HepG2 (cell line): ENCODE measurements at regions not wholly inside any gene's neighbourhood (a gene's known extent, or its start where the extent isn't known, plus 50 kb on each side); places are given as distances from the start of the nearest gene placed in this dataset.

Source experiments
- ARID2 ChIP-seq: sonication (generic); formaldehyde crosslinking; IDR thresholded peaks from 2 replicates; pipeline ENCODE4 v1.8.1; 2022; ENCODE audit warnings: mild to moderate bottlenecking, missing genetic modification reagents, borderline replicate concordance
- DMAP1 ChIP-seq: IDR thresholded peaks from 2 replicates; pipeline ENCODE4 v1.6.1; 2016
- DPF2 ChIP-seq: sonication (generic); formaldehyde crosslinking; IDR thresholded peaks from 2 replicates; pipeline ENCODE4 v1.4.0; 2020; ENCODE audit warnings: mild to moderate bottlenecking, low read depth, missing genetic modification reagents, borderline replicate concordance
- HOXD1 ChIP-seq: sonication (generic); formaldehyde crosslinking; IDR thresholded peaks from 2 replicates; pipeline ENCODE4 v1.5.0; 2020; ENCODE audit warnings: missing genetic modification reagents
- KLF11 ChIP-seq: IDR thresholded peaks from 2 replicates; pipeline ENCODE4 v1.6.1; 2016; ENCODE audit warnings: missing compliant biosample characterization
- LBX2 ChIP-seq: sonication (generic); formaldehyde crosslinking; IDR thresholded peaks from 2 replicates; pipeline ENCODE4 v1.5.0; 2020; ENCODE audit warnings: missing genetic modification reagents, mild to moderate bottlenecking, borderline replicate concordance
- MLXIP ChIP-seq: sonication (generic); formaldehyde crosslinking; IDR thresholded peaks from 2 replicates; pipeline ENCODE4 v1.9.0; 2021; ENCODE audit warnings: missing genetic modification reagents, borderline replicate concordance
- NFKBIZ ChIP-seq: IDR thresholded peaks from 2 replicates; pipeline ENCODE4 v1.6.1; 2018; ENCODE audit warnings: missing genetic modification reagents, missing compliant biosample characterization
- STAT5B ChIP-seq: sonication (generic); formaldehyde crosslinking; IDR thresholded peaks from 2 replicates; pipeline ENCODE4 v1.4.0; 2020; ENCODE audit warnings: missing genetic modification reagents
- TBL1XR1 ChIP-seq: fragments of 150-350 bp; IDR thresholded peaks from 2 replicates; pipeline ENCODE4 v1.6.1; 2014; ENCODE audit warnings: borderline replicate concordance, low read length; ENCODE audit not compliant: partially characterized antibody
- THYN1 ChIP-seq: sonication (generic); formaldehyde crosslinking; IDR thresholded peaks from 2 replicates; pipeline ENCODE4 v1.8.1; 2023; ENCODE audit warnings: low read depth, mild to moderate bottlenecking, moderate library complexity, missing genetic modification reagents, borderline replicate concordance
- U2AF2 ChIP-seq: fragments of 200-400 bp; formaldehyde crosslinking; IDR thresholded peaks from 2 replicates; pipeline ENCODE4 v1.6.1; 2017; ENCODE audit warnings: low read depth, mild to moderate bottlenecking, low read length
- ZNF292 ChIP-seq: sonication (generic); formaldehyde crosslinking; IDR thresholded peaks from 2 replicates; pipeline ENCODE4 v1.8.1; 2022; ENCODE audit warnings: mild to moderate bottlenecking, low read depth, missing genetic modification reagents, borderline replicate concordance
- ZNF3 ChIP-seq: IDR thresholded peaks from 2 replicates; pipeline ENCODE4 v1.7.0; 2017; ENCODE audit warnings: inconsistent platforms
- ZNF501 ChIP-seq: sonication (generic); formaldehyde crosslinking; IDR thresholded peaks from 2 replicates; pipeline ENCODE4 v1.5.1; 2020; ENCODE audit warnings: mild to moderate bottlenecking, moderate library complexity, missing genetic modification reagents
- ZNF562 ChIP-seq: sonication (generic); formaldehyde crosslinking; IDR thresholded peaks from 2 replicates; pipeline ENCODE4 v1.8.0; 2022; ENCODE audit warnings: missing genetic modification reagents, borderline replicate concordance
- ZNF576 ChIP-seq: sonication (generic); formaldehyde crosslinking; IDR thresholded peaks from 2 replicates; pipeline ENCODE4 v1.4.0; 2020; ENCODE audit warnings: mild to moderate bottlenecking, missing genetic modification reagents
- ZNF646 ChIP-seq: sonication (generic); formaldehyde crosslinking; IDR thresholded peaks from 2 replicates; pipeline ENCODE4 v1.9.0; 2021; ENCODE audit warnings: mild to moderate bottlenecking, missing genetic modification reagents
- ZZZ3 ChIP-seq: sonication (generic); formaldehyde crosslinking; IDR thresholded peaks from 2 replicates; pipeline ENCODE4 v1.4.0; 2020; ENCODE audit warnings: missing genetic modification reagents, mild to moderate bottlenecking, borderline replicate concordance
- TF ChIP-seq, protein P1 (sequence below): IDR thresholded peaks from 2 replicates; pipeline ENCODE4 v1.6.1; 2016; ENCODE audit warnings: missing genetic modification reagents, missing compliant biosample characterization

DNA sequence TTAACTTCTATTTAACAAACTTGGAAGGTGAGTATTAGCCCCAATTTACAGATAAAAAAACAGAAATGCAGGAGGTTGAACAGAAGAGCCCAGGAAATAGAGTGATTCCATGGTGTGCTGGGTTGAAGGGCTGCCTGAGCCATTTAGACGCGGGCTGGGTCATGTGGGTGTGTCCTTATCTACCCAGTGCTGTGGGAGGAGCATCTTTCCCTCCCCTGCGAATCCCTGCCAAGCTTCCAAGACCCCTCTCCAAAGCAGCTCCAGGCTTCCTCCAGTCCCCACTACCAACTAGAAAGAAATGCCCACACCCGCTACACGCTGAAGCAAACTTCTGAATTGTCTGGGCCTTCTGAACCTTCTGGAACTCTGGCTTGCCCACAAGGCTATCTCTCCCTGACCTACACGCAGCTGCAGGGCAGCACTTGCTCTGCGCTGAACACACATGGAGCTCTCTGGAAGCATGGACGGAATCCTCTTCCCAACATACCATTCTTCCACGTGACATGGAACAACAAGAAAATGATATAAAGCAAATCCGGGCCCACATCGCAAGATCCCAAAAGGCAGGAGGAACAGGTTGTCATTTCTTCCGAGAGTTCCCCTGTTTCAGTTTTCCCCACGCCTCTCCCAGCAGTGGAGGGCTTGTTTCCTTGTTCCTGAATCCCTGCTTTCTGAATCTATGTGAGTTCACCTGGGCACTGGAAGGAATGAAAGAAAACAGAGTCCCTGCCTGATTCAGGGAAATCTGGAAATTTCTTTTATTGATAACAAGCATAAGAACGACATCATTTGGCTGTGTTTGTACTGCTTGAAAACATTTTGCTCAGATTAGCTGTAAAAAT lies 562.7 kb upstream of the ID2 start (continued):
- TF ChIP-seq MLXIP (CRISPR knock-in tag) = no peak
- no peak for TF ChIP-seq TBL1XR1
- no peak for TF ChIP-seq DPF2 (CRISPR knock-in tag)
- no peak for TF ChIP-seq STAT5B (CRISPR knock-in tag)
- no peak for TF ChIP-seq NFKBIZ (CRISPR knock-in tag)
- 0 out of 2 replicates have a peak, but pooled peaks have one; percentile 5 for TF ChIP-seq ZNF292 (CRISPR knock-in tag)
- no peak for TF ChIP-seq KLF11 (CRISPR knock-in tag)
- TF ChIP-seq LBX2 (CRISPR knock-in tag) = no peak
- TF ChIP-seq ZNF3 (CRISPR knock-in tag) = no peak
- no peak for TF ChIP-seq THYN1
- no peak for TF ChIP-seq ZNF562 (CRISPR knock-in tag)
- TF ChIP-seq DMAP1 (CRISPR knock-in tag) = no peak
- TF ChIP-seq U2AF2 = no peak
- no peak for TF ChIP-seq ZNF576 (CRISPR knock-in tag)
- TF ChIP-seq ZZZ3 (CRISPR knock-in tag) = no peak
- no peak for TF ChIP-seq HOXD1 (CRISPR knock-in tag)
- TF ChIP-seq, protein P1, sequence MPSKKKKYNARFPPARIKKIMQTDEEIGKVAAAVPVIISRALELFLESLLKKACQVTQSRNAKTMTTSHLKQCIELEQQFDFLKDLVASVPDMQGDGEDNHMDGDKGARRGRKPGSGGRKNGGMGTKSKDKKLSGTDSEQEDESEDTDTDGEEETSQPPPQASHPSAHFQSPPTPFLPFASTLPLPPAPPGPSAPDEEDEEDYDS (CRISPR knock-in tag) = no peak
- no peak; the same call in 1 of the 2 replicates for TF ChIP-seq ARID2
- TF ChIP-seq ZNF501 (CRISPR knock-in tag) = 0 out of 2 replicates have a peak, but pooled peaks have one; percentile 3
- TF ChIP-seq ZNF646 = no peak
